ENCODE measurements at regions not wholly inside any gene's neighbourhood (a gene's known extent, or its start where the extent isn't known, plus 50 kb on each side); places are given as distances from the start of the nearest gene placed in this dataset.

- no peak overlapping the region for H3K27ac ChIP-seq
- no peak for TF ChIP-seq CTCF (IDR thresholded peaks at IDR 0.05)
Observed at GRCh38 chr2:51812138-51812866, 780.4 kb upstream of the NRXN1 start.

DNA sequence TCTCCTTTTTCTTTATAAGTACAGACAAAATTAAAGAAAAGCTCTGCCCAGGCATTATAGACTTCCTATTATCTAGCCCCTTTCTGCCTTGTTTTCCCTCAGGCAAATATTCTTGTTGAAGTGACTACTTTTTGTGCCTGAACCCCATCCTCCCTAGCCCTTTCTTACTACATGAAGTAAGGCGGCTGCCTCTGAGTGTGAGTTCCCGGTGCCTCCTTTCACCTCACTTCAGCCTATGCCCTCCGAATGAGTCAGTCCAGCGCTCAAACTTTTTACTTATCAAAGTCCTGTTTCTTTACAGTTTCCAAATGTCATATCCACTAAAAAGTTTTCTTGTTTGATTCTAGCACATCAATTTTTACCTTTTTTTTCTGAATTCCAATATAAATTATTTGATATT lies 778.3 kb upstream of the NRXN1 start:
- Histone ChIP-seq H3K4me1 (ENCODE audit: control insufficient read depth in 1 of 2, insufficient read depth in 1 of 2, low read depth in 1 of 2, low read length in 1 of 2) (no peaks in the 10 kb centered on the region), H3K4me3 (ENCODE audit: low read depth in 1 of 2, low read length in 1 of 2) (no peak overlapping the region), H3K27me3 (no peaks in the 10 kb centered on the region), H3K9me3 (no peaks in the 10 kb centered on the region), H3K36me3 (no peaks in the 10 kb centered on the region), H3K27ac (no peak overlapping the region)
- no peak for TF ChIP-seq CTCF (IDR thresholded peaks at IDR 0.05)

More at GRCh38 chr2:51812138-51812866, 780.4 kb upstream of the NRXN1 start:
- Histone ChIP-seq H3K36me3 (no peaks in the 10 kb centered on the region), H3K4me3 (ENCODE audit: low read depth in 1 of 2, low read length in 1 of 2) (no peak overlapping the region), H3K4me1 (ENCODE audit: control insufficient read depth in 1 of 2, insufficient read depth in 1 of 2, low read depth in 1 of 2, low read length in 1 of 2) (no peaks in the 10 kb centered on the region), H3K9me3 (no peaks in the 10 kb centered on the region), H3K27me3 (no peaks in the 10 kb centered on the region)

GRCh38 chr2:51807229-51807628 lies 775.3 kb upstream of the NRXN1 start:
- H3K9me3 ChIP-seq: no peaks in the 10 kb centered on the region
- H3K4me1 ChIP-seq (ENCODE audit: control insufficient read depth in 1 of 2, insufficient read depth in 1 of 2, low read depth in 1 of 2, low read length in 1 of 2): no peaks in the 10 kb centered on the region
- H3K36me3 ChIP-seq: no peaks in the 10 kb centered on the region
- H3K27ac ChIP-seq: no peak overlapping the region
- no peak overlapping the region for H3K4me3 ChIP-seq (ENCODE audit: low read depth in 1 of 2, low read length in 1 of 2)
- TF ChIP-seq CTCF (IDR thresholded peaks at IDR 0.05): no peak
- H3K27me3 ChIP-seq: no peaks in the 10 kb centered on the region

DNA sequence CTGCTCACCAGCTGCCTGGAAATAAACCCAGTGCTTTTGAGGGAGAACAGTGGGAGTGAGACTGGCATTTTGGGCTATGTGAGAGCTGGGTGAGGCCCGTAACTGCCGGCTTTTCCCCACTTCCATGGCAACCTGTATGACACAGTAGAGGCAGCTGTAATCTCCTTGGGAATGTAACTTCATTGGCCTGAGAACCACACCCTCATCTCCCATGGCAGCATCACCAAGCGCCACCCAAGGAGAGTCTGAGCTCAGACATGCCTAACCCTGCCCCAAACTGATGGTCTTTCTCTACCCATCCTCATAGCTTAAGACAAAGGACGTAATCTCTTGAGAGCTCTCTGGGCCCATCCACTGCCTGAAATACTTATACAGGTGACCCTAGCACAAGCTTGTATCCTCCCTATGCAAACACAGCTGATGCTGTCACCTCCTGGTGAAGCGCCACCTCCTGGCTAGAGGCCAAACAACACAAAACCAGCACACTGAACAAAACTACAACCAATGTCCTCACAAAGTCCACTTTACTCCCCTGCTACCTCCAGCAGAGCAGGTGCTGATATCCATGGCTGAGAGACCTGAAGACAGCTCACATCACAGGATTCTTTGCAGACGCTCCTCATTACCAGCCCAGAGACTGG lies 763.4 kb upstream of the NRXN1 start:
- Histone ChIP-seq H3K9me3 (no peaks in the 10 kb centered on the region), H3K27ac (no peak overlapping the region), H3K36me3 (no peaks in the 10 kb centered on the region), H3K27me3 (no peaks in the 10 kb centered on the region), H3K4me1 (ENCODE audit: control insufficient read depth in 1 of 2, insufficient read depth in 1 of 2, low read depth in 1 of 2, low read length in 1 of 2) (no peaks in the 10 kb centered on the region), H3K4me3 (ENCODE audit: low read depth in 1 of 2, low read length in 1 of 2) (no peak overlapping the region)
- TF ChIP-seq CTCF (IDR thresholded peaks at IDR 0.05): no peak

- TF ChIP-seq CTCF (IDR thresholded peaks at IDR 0.05): no peak
- H3K27ac ChIP-seq: no peak overlapping the region
- H3K36me3 ChIP-seq: no peaks in the 10 kb centered on the region
- no peak overlapping the region for H3K4me3 ChIP-seq (ENCODE audit: low read depth in 1 of 2, low read length in 1 of 2)
- no peaks in the 10 kb centered on the region for H3K9me3 ChIP-seq
- H3K27me3 ChIP-seq: no peaks in the 10 kb centered on the region
- H3K4me1 ChIP-seq (ENCODE audit: control insufficient read depth in 1 of 2, insufficient read depth in 1 of 2, low read depth in 1 of 2, low read length in 1 of 2): no peaks in the 10 kb centered on the region
Observed at GRCh38 chr2:51791496-51791895, 759.6 kb upstream of the NRXN1 start.
